SH-SY5Y (cell line): ENCODE measurements at regions not wholly inside any gene's neighbourhood (a gene's known extent, or its start where the extent isn't known, plus 50 kb on each side); places are given as distances from the start of the nearest gene placed in this dataset.

Source experiments
- GATA2 ChIP-seq: IDR thresholded peaks from 2 replicates; pipeline ENCODE4 v1.6.1; 2011; ENCODE audit warnings: mild to moderate bottlenecking, low read depth, low read length
- GATA3 ChIP-seq: IDR thresholded peaks from 2 replicates; pipeline ENCODE4 v1.6.1; 2011; ENCODE audit warnings: low read depth, mild to moderate bottlenecking, low read length, moderate library complexity

GRCh38 chr10:117674201-117674600 lies 131.7 kb downstream of the EMX2 start:
- no peak for TF ChIP-seq GATA2
- no peak for TF ChIP-seq GATA3
